ENCODE measurements at regions not wholly inside any gene's neighbourhood (a gene's known extent, or its start where the extent isn't known, plus 50 kb on each side); places are given as distances from the start of the nearest gene placed in this dataset.

DNA sequence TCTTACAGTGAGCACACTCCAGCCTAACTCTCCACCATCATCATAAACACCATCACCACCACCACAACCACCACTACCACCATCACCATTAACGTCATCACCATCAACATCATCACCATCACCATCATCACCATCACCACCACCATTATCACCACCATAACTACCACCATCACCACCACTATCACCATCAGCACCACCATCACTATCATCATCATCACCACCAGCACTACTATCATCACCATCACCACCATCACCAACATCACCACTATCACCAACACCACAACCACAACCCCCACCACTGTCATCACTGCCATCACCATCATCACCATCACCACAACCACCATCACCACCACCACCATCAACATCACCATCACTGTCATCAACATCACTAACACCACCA, 279.0 kb upstream of the TCERG1L start:
- H3K27ac ChIP-seq: no peak overlapping the region
- H3K4me3 ChIP-seq: no peak overlapping the region
- no peak for TF ChIP-seq CTCF (IDR thresholded peaks at IDR 0.05)
- no peak for DNase-seq (ENCODE audit: low spot score)

DNA sequence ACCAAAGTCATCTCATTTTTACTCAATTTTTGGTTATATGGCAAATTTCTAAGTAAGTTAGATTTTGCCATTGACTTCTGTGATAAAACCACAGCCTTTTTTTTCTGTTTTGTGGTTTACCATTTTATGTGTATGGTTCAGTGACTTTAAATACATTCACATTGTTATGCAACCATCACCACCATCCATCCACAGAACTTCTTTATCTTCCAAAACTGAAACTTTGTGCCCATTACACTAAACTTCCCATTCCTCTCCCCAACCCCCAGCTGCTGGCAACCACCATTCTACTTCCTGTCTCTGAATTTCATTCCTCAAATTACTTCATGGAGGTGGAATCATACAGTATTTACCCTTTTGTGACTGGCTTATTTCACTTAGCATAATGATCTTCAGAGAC, 280.4 kb upstream of the TCERG1L start:
- Histone ChIP-seq H3K4me3 (no peak overlapping the region), H3K27ac (no peak overlapping the region)
- DNase-seq (ENCODE audit: low spot score): no peak
- TF ChIP-seq CTCF (IDR thresholded peaks at IDR 0.05): no peak

DNA sequence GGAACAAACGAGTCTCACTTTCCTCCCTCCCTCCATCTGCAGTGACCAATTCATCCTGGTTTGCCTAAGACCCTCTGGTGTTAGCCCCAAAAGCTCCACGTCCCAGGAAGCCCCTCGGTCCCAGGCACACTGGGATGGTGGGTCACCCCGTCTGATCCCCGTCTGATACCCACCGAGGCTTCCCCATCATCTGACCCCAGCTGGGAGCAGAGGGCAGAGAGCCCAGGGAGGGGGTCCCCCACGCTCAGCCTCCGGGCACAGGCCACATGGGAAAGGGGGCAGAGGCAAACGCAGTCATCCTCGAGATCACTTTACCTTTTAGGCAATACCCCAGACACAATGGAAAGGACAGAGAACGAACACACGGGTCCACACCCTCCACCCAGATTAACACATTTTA, 291.6 kb upstream of the PPP2R2D start:
- no peak for TF ChIP-seq CTCF (IDR thresholded peaks at IDR 0.05)
- no peak overlapping the region for H3K4me3 ChIP-seq
- no peak for DNase-seq (ENCODE audit: low spot score)
- no peak overlapping the region for H3K27ac ChIP-seq

GRCh38 chr10:131615150-131615549, 285.7 kb upstream of the PPP2R2D start:
- DNase-seq (ENCODE audit: low spot score): no peak
- no peak for TF ChIP-seq CTCF (IDR thresholded peaks at IDR 0.05)
- no peak overlapping the region for H3K27ac ChIP-seq

GRCh38 chr10:131616040-131616439, 284.8 kb upstream of the PPP2R2D start:
- H3K27ac ChIP-seq: no peak overlapping the region
- H3K4me3 ChIP-seq: no peak overlapping the region
- no peak for DNase-seq (ENCODE audit: low spot score)
- TF ChIP-seq CTCF (IDR thresholded peaks at IDR 0.05): no peak

More at GRCh38 chr10:131615150-131615549, 285.7 kb upstream of the PPP2R2D start:
- H3K4me3 ChIP-seq: no peak overlapping the region

GRCh38 chr10:131617113-131617858, 283.5 kb upstream of the PPP2R2D start:
- no peak for DNase-seq (ENCODE audit: low spot score)
- TF ChIP-seq CTCF (IDR thresholded peaks at IDR 0.05): no peak
- Histone ChIP-seq H3K4me3 (no peak overlapping the region), H3K27ac (no peak overlapping the region)

DNA sequence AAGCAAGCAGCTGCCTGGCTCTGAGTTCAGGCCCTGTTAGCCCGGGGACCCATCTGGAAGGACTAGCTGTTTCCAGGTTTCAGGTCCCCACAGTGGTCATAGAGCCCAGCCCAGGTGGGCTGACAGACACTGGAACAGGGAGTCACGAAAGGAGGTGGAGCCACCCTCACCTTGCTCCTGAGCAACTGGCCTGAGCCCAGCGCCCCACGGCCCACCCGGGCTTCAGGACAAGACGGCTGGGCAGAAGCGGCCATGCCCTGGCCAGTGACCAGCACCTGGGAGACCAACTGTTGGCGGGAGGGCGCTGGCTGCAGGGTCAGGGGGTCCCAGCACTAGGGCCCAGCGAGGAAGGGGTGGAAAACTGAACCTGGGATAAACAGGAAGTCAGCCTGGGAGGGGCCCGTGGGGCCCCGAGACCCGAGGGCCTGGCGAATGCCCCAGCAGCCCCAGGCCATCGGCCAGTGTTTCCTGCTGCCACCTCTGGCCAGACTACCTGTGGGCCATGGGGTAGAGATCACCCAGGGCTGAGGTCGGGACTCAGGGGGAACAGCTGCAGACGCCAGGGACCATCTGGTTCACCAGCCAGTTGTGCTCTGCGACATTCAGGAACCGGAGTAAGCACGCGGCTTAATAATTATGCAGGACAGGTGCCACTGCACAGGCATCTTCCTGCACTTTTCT, 282.1 kb upstream of the PPP2R2D start:
- H3K4me3 ChIP-seq: no peak overlapping the region
- H3K27ac ChIP-seq: no peak overlapping the region
- peak; percentile 58 for DNase-seq (ENCODE audit: low spot score)
- TF ChIP-seq CTCF (IDR thresholded peaks at IDR 0.05): no peak
